A549 (cell line): ENCODE measurements at regions not wholly inside any gene's neighbourhood (a gene's known extent, or its start where the extent isn't known, plus 50 kb on each side); places are given as distances from the start of the nearest gene placed in this dataset.

Experiments
- CBX2 ChIP-seq: fragments of 200-600 bp; sonication (generic); IDR thresholded peaks from 2 replicates; pipeline ENCODE4 v1.6.1; 2016; ENCODE audit warnings: low read depth, mild to moderate bottlenecking, borderline replicate concordance
- CHD4 ChIP-seq: fragments of 200-600 bp; sonication (generic); IDR thresholded peaks from 2 replicates; pipeline ENCODE4 v1.6.1; 2016; ENCODE audit warnings: antibody characterized with exemption, mild to moderate bottlenecking, borderline replicate concordance
- EP300 ChIP-seq, 2 experiments: fragments of >200 bp; sonication (Bioruptor Twin); formaldehyde crosslinking; IDR thresholded peaks; 2 replicates in 1 of 2; 3 replicates in 1 of 2; pipeline ENCODE4 v1.6.1; 2016 to 2017
- POLR2A ChIP-seq: IDR thresholded peaks from 2 replicates; pipeline ENCODE4 v1.6.1; 2012; ENCODE audit warnings: mild to moderate bottlenecking, low read length
- RAD21 ChIP-seq, 2 experiments: fragments of >200 bp in 1 of 2; sonication (Bioruptor Twin) in 1 of 2; formaldehyde crosslinking in 1 of 2; IDR thresholded peaks in 1 of 2; conservative IDR thresholded peaks in 1 of 2; 2 replicates in 1 of 2; 3 replicates in 1 of 2; pipeline ENCODE4 v1.6.1; 2012 to 2018; ENCODE audit warnings: inconsistent platforms in 1 of 2
- TF ChIP-seq, protein P1 (sequence below): fragments of >200 bp; sonication (Bioruptor Twin); formaldehyde crosslinking; IDR thresholded peaks from 3 replicates; pipeline ENCODE4 v1.5.1; 2016
- TF ChIP-seq, protein P2 (sequence below): fragments of 450-650 bp; IDR thresholded peaks from 2 replicates; pipeline ENCODE4 v1.6.1; 2014; ENCODE audit warnings: antibody characterized with exemption
- TF ChIP-seq, protein P3 (sequence below): fragments of 150-350 bp; IDR thresholded peaks from 2 replicates; pipeline ENCODE4 v1.6.1; 2014; ENCODE audit warnings: low read depth, mild to moderate bottlenecking, low read length
- TF ChIP-seq, protein P4 (sequence below): fragments of >200 bp; sonication (Bioruptor Twin); formaldehyde crosslinking; IDR thresholded peaks from 3 replicates; pipeline ENCODE4 v1.6.1; 2016

DNA sequence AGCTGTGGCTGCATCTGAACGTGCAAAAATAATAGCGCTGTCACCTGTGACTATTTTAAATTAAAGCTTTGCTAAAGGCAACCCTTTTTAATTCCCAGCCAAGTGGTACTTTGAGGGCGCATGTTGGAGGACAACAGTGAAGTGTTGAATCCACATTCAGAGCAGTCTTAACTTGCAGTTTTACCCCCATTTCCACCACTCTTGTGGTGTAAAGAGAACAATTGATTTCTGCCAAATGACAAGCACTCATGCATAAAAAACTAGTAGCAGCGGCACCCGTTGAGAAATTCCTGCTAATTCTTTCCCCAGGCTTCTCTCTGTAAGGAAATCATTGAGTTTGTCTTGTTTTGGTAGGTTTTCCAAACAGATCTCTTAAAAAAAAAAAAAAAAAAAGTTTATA lies 1033.3 kb downstream of the EFNB2 start:
- TF ChIP-seq, protein P1, sequence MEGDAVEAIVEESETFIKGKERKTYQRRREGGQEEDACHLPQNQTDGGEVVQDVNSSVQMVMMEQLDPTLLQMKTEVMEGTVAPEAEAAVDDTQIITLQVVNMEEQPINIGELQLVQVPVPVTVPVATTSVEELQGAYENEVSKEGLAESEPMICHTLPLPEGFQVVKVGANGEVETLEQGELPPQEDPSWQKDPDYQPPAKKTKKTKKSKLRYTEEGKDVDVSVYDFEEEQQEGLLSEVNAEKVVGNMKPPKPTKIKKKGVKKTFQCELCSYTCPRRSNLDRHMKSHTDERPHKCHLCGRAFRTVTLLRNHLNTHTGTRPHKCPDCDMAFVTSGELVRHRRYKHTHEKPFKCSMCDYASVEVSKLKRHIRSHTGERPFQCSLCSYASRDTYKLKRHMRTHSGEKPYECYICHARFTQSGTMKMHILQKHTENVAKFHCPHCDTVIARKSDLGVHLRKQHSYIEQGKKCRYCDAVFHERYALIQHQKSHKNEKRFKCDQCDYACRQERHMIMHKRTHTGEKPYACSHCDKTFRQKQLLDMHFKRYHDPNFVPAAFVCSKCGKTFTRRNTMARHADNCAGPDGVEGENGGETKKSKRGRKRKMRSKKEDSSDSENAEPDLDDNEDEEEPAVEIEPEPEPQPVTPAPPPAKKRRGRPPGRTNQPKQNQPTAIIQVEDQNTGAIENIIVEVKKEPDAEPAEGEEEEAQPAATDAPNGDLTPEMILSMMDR, result no peak
- TF ChIP-seq, protein P2, sequence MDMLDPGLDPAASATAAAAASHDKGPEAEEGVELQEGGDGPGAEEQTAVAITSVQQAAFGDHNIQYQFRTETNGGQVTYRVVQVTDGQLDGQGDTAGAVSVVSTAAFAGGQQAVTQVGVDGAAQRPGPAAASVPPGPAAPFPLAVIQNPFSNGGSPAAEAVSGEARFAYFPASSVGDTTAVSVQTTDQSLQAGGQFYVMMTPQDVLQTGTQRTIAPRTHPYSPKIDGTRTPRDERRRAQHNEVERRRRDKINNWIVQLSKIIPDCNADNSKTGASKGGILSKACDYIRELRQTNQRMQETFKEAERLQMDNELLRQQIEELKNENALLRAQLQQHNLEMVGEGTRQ, result no peak
- TF ChIP-seq POLR2A (no peak), EP300 (IDR thresholded peaks at IDR 0.05) (no peak), CBX2 (no peak), RAD21 (conservative IDR thresholded peaks at IDR 0.05 in 1 of 2, IDR thresholded peaks at IDR 0.05 in 1 of 2) (no peak), CHD4 (no peak)
- TF ChIP-seq, protein P3, sequence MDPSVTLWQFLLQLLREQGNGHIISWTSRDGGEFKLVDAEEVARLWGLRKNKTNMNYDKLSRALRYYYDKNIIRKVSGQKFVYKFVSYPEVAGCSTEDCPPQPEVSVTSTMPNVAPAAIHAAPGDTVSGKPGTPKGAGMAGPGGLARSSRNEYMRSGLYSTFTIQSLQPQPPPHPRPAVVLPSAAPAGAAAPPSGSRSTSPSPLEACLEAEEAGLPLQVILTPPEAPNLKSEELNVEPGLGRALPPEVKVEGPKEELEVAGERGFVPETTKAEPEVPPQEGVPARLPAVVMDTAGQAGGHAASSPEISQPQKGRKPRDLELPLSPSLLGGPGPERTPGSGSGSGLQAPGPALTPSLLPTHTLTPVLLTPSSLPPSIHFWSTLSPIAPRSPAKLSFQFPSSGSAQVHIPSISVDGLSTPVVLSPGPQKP, result no peak
- TF ChIP-seq, protein P4, sequence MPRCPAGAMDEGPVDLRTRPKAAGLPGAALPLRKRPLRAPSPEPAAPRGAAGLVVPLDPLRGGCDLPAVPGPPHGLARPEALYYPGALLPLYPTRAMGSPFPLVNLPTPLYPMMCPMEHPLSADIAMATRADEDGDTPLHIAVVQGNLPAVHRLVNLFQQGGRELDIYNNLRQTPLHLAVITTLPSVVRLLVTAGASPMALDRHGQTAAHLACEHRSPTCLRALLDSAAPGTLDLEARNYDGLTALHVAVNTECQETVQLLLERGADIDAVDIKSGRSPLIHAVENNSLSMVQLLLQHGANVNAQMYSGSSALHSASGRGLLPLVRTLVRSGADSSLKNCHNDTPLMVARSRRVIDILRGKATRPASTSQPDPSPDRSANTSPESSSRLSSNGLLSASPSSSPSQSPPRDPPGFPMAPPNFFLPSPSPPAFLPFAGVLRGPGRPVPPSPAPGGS, result no peak
